ENCODE measurements at regions not wholly inside any gene's neighbourhood (a gene's known extent, or its start where the extent isn't known, plus 50 kb on each side); places are given as distances from the start of the nearest gene placed in this dataset.

DNA sequence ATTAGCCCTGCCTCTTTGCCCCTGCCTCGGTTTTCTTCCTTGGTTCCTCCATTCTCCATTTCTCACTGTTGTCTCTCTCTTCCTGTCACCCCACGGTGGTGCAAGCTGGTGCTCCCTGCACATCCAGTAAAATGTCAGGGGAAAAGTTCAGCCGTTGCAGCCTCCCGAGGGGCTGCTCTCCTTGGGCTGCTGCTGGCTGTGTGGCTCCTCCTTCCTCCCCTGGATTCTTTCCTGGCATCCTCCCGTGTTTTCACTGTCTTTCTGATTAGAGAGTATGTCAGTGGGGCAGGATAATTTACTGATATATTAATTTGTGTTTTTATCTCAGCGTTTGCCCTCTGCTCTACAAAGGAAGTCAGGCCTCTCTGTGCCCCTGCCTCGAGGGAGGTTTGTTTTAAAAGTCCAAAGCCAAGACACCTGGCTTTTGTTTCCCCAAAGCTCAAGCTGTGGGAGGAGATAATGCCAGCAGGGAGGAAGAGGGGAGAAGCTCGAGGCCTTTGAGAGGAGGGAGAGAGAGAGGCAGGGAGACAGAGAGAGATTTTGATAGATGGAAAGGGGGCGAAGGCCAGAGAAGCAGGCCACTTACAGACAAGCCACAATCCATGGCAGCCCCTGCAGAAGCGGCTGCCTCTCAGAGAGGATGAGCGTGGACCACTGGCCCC lies 150.3 kb upstream of the NR2F2 start:
- TF ChIP-seq NFE2L1 (CRISPR knock-in tag; IDR thresholded peaks at IDR 0.05; ENCODE audit: borderline replicate concordance) (no peak), MEIS1 (CRISPR knock-in tag; IDR thresholded peaks at IDR 0.05; ENCODE audit: borderline replicate concordance) (no peak), YY1 (IDR thresholded peaks at IDR 0.05; ENCODE audit: insufficient read depth, insufficient replicate concordance, low read depth, low read length) (no peak), TAF1 (CRISPR knock-in tag; IDR thresholded peaks at IDR 0.05) (no peak), REST (IDR thresholded peaks at IDR 0.05; ENCODE audit: borderline replicate concordance in 1 of 2, low read depth in 1 of 2, low read length in 2 of 2) (no peak), CTCF (CRISPR knock-in tag; IDR thresholded peaks at IDR 0.05) (no peak), DNMT1 (CRISPR knock-in tag; IDR thresholded peaks at IDR 0.05) (no peak)
- TF ChIP-seq, protein P1, sequence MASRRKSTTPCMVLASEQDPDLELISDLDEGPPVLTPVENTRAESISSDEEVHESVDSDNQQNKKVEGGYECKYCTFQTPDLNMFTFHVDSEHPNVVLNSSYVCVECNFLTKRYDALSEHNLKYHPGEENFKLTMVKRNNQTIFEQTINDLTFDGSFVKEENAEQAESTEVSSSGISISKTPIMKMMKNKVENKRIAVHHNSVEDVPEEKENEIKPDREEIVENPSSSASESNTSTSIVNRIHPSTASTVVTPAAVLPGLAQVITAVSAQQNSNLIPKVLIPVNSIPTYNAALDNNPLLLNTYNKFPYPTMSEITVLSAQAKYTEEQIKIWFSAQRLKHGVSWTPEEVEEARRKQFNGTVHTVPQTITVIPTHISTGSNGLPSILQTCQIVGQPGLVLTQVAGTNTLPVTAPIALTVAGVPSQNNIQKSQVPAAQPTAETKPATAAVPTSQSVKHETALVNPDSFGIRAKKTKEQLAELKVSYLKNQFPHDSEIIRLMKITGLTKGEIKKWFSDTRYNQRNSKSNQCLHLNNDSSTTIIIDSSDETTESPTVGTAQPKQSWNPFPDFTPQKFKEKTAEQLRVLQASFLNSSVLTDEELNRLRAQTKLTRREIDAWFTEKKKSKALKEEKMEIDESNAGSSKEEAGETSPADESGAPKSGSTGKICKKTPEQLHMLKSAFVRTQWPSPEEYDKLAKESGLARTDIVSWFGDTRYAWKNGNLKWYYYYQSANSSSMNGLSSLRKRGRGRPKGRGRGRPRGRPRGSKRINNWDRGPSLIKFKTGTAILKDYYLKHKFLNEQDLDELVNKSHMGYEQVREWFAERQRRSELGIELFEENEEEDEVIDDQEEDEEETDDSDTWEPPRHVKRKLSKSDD (CRISPR knock-in tag; IDR thresholded peaks at IDR 0.05; ENCODE audit: low read depth), result no peak
- TF ChIP-seq, protein P2, sequence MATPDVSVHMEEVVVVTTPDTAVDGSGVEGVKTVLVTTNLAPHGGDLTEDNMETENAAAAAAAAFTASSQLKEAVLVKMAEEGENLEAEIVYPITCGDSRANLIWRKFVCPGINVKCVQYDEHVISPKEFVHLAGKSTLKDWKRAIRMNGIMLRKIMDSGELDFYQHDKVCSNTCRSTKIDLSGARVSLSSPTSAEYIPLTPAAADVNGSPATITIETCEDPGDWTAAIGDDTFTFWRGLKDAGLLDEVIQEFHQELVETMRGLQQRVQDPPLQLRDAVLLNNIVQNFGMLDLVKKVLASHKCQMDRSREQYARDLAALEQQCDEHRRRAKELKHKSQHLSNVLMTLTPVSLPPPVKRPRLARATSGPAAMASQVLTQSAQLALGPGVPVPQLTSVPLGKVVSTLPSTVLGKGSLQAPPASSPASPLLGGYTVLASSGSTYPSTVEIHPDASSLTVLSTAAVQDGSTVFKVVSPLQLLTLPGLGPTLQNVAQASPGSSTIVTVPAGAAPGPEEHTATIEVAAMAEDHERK (CRISPR knock-in tag; IDR thresholded peaks at IDR 0.05; ENCODE audit: low read depth), result no peak
